Ovary (tissue), 3 donors: ENCODE measurements at regions not wholly inside any gene's neighbourhood (a gene's known extent, or its start where the extent isn't known, plus 50 kb on each side); places are given as distances from the start of the nearest gene placed in this dataset.

Experiments
- CTCF ChIP-seq, 3 donors: fragments of 450-650 bp in 2 of 3; fragments of 200-600 bp in 1 of 3; IDR thresholded peaks; one replicate each; pipeline versions ENCODE4 v1.5.1 to v1.8.0; 2016 to 2022; ENCODE audit warnings: antibody characterized with exemption in 3 of 3, mild to moderate bottlenecking in 1 of 3
- EP300 ChIP-seq: sonication (generic); formaldehyde crosslinking; IDR thresholded peaks from one replicate; pipeline ENCODE4 v1.6.1; 2017; ENCODE audit warnings: antibody characterized with exemption
- POLR2A ChIP-seq: fragments of 450-650 bp; IDR thresholded peaks from one replicate; pipeline ENCODE4 v1.6.1; 2017; ENCODE audit warnings: antibody characterized with exemption, mild to moderate bottlenecking, moderate library complexity
- donor health status: DM: no; HTN: no; CAD: no.

DNA sequence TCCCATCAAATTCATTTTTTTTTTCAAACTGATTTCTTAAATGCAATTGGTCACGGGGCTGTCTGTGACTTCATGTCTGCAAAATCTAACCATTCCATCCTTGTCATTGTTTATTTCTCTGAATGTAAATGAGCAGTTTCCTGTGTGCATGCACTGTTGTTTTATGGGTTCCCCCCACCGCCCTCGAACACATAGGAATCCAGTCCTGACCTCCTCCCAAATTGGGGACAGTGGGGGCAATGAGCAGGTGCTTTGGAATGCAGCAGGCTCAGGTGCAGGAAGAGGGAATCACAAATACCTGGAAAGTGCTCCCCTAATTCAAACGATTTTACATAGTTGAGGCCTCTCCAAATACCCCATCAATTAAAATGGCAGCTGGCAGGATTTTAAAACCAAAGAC, 62.6 kb upstream of the ESRRB start:
- no peak for TF ChIP-seq EP300
- no peak for TF ChIP-seq CTCF (IDR thresholded peaks at IDR 0.05)
- TF ChIP-seq POLR2A: no peak
